GM10266 (cell line): ENCODE measurements at regions not wholly inside any gene's neighbourhood (a gene's known extent, or its start where the extent isn't known, plus 50 kb on each side); places are given as distances from the start of the nearest gene placed in this dataset.

ENCODE experiments used
- DNase-seq: peaks from one replicate; pipeline ENCODE4 v3.0.0; 2012; ENCODE audit errors: extremely low spot score
- TF ChIP-seq, protein P1 (sequence below): IDR thresholded peaks from 2 replicates; pipeline ENCODE4 v1.5.1; 2012; ENCODE audit warnings: mild to moderate bottlenecking, low read depth; ENCODE audit not compliant: control insufficient read depth, insufficient read depth; ENCODE audit errors: missing control alignments

DNA sequence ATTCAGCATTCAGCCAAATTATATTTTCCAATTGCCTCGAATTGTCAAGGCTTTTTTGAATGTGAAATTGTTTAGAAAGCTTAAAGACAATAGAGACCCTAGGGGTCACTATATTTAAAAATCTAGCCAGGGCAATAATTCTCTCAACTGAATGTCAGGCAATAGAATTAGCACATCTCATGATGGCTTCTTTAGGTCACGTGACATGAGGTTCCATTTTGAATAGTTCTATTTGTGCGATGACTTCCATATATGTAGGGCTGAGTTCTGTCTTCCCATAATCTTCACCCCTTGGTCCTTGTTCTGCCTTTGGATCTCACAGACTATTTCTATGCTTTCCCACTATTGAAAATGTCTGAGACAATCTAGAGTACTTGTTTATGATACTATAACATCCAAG is 527.7 kb upstream of the KIRREL3 start:
- TF ChIP-seq, protein P1, sequence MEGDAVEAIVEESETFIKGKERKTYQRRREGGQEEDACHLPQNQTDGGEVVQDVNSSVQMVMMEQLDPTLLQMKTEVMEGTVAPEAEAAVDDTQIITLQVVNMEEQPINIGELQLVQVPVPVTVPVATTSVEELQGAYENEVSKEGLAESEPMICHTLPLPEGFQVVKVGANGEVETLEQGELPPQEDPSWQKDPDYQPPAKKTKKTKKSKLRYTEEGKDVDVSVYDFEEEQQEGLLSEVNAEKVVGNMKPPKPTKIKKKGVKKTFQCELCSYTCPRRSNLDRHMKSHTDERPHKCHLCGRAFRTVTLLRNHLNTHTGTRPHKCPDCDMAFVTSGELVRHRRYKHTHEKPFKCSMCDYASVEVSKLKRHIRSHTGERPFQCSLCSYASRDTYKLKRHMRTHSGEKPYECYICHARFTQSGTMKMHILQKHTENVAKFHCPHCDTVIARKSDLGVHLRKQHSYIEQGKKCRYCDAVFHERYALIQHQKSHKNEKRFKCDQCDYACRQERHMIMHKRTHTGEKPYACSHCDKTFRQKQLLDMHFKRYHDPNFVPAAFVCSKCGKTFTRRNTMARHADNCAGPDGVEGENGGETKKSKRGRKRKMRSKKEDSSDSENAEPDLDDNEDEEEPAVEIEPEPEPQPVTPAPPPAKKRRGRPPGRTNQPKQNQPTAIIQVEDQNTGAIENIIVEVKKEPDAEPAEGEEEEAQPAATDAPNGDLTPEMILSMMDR: no peak
- DNase-seq: no peak

DNA sequence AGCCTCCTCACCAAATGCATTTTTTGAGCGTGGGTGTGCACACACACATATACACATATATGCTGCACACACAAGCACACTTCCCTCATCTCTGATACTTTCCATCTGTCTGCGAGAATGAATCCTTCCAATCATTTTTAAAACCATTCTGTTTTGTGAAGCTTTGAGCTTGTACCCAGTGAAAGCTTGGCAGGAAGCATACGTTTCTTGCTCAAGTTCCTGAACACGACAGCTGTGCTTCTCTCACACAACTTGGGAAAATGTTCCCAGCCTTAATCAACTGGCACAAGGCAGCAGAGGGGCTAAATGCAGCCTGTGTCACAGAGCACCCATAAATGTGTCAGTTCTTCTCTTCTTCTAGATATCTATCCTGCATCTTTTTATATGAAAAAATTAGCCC is 524.0 kb upstream of the KIRREL3 start:
- DNase-seq: no peak
- TF ChIP-seq, protein P1: no peak

DNA sequence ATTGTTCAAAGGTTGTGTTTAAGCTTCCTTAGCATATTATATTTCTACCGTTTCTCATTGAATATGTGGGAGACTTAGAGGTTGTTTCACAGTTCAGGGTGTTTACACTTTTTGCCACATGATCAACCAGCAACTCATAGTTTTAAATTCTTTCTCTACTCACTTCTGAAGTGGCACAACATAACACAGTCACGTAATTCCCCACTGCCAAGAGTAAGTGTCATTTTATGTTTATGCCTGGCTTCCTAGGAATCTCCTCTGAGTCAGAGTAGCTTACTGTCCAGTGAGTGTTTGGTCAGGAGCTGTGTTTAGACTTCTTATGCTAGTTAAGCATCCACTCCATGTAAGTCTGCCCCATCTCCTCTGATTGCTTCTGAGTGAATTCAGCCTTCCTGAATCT is 520.8 kb upstream of the KIRREL3 start:
- no peak for DNase-seq
- TF ChIP-seq, protein P1: no peak

DNA sequence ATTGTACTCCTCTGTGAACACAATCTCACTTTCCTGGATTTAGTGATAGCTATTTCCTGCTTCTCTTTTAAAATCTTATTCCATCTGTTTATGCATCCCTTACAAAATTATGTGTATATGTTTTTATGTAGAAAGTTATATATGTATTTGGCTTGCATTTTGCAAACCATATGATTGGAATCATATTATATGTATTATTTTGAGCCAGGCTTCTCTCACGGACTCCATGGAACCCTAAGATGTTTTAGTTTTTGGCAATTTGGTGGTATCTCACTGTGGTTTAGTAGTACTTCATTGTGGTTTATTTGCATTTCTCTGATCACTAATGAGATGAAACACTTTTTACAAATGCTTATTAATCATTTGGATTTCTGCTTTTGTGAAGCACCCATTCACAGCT is 507.3 kb upstream of the KIRREL3 start:
- TF ChIP-seq, protein P1: no peak
- no peak for DNase-seq

DNA sequence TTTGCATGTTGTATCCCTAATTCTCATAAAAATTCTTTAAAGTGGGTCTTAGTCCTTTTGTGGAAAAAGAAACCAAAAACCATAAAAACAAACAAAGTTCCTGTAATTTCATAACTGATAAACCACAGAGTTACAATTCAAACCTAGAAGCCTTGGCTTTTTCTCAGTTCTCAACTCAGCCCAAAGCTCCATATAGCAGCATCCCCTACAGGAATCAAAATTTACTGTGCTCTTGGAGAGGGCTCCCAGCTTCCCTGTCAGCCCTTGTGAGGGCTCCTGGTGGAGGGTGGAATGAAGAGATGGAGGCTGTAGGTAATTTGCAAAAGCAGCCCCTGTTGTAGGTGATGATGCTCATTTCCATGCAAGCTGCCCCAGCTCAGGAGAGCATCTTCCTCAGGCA is 506.1 kb upstream of the KIRREL3 start:
- no peak for DNase-seq
- TF ChIP-seq, protein P1: no peak

DNA sequence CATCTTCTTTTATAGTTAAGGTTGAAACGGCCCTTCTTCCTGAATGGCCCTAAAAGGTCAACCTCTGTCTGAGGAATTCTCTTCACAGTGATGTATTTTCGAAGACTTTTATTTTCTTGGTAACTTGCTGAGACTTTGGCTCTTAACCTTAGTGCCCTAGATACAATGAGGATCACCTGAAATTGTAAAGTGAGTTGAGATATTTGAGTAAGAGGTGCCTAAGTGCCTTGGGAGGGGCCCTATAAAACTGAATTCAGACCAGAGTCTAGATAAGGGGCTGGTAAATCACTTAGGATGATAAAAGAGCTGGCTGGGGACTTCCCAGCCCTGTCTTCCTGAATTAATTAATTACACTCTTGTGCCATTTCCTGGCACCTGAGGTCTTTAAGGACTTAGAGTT is 505.6 kb upstream of the KIRREL3 start:
- TF ChIP-seq, protein P1: no peak
- DNase-seq: no peak

DNA sequence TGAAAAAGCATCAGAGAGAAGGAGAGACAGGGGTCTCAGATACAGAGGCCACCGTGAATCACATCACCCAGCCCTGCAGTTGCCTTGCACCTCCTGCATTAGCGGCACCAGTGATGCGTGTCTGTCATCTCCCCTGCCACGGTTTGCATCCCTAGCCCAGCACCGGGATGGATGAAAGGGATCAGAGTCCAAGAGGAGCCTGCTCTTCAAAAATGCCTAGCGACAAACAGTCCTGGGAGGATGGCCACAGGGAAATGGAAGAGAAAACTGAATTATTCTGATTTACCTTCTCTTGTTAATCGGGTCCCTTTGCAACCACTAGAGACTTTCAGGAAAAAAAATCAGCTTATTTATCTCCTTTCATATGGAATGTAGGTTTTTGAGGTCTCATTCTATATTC is 495.6 kb upstream of the KIRREL3 start:
- no peak for DNase-seq
- TF ChIP-seq, protein P1: no peak
